Natural killer cell (primary cell): ENCODE measurements at regions not wholly inside any gene's neighbourhood (a gene's known extent, or its start where the extent isn't known, plus 50 kb on each side); places are given as distances from the start of the nearest gene placed in this dataset.

Experiments
- ATAC-seq, 3 donors: fragments of 150-1000 bp in 2 of 3; fragments of 200-7000 bp in 1 of 3; cut with Tn5 transposase; 1 replicate in 1 of 3; 2 replicates in 2 of 3; pipeline ENCODE4 v1.10.0; 2021; ENCODE audit warnings: mild to moderate bottlenecking in 2 of 3, moderate library complexity in 2 of 3
- DNase-seq, 2 donors: peaks; one replicate each; pipeline versions ENCODE4 v3.0.0 to v3.0.0-alpha.2; 2013 to 2021; ENCODE audit warnings: mixed read lengths in 1 of 2
- H3K27ac ChIP-seq: one replicate; pipeline ENCODE4 v1.5.1; 2013; ENCODE audit warnings: mild to moderate bottlenecking, low read length
- H3K27me3 ChIP-seq: one replicate; pipeline ENCODE4 v1.6.1; 2013; ENCODE audit warnings: low read length; ENCODE audit not compliant: control insufficient read depth, insufficient read depth
- H3K36me3 ChIP-seq: one replicate; pipeline ENCODE4 v1.6.1; 2013; ENCODE audit warnings: low read length; ENCODE audit not compliant: control insufficient read depth, insufficient read depth
- H3K4me1 ChIP-seq: one replicate; pipeline ENCODE4 v1.6.1; 2013; ENCODE audit warnings: low read length; ENCODE audit not compliant: control insufficient read depth, insufficient read depth
- H3K4me3 ChIP-seq: one replicate; pipeline ENCODE4 v1.5.1; 2013; ENCODE audit warnings: low read length
- H3K9me3 ChIP-seq: one replicate; pipeline ENCODE4 v1.6.1; 2013; ENCODE audit warnings: low read length; ENCODE audit not compliant: control insufficient read depth, insufficient read depth
- H3K27ac Mint-ChIP-seq, 2 donors: one replicate each; pipeline ENCODE4 v1.8.0; 2022; ENCODE audit warnings: mild to moderate bottlenecking in 2 of 2, mixed read lengths in 2 of 2, moderate library complexity in 1 of 2
- H3K27me3 Mint-ChIP-seq, 2 donors: one replicate each; pipeline ENCODE4 v1.8.0; 2022; ENCODE audit warnings: low read depth in 2 of 2, mixed read lengths in 2 of 2
- H3K36me3 Mint-ChIP-seq: one replicate; pipeline ENCODE4 v1.8.0; 2022; ENCODE audit warnings: mixed read lengths
- H3K4me1 Mint-ChIP-seq, 2 donors: one replicate each; pipeline ENCODE4 v1.8.0; 2022; ENCODE audit warnings: mixed read lengths in 2 of 2
- H3K4me3 Mint-ChIP-seq: one replicate; pipeline ENCODE4 v1.8.0; 2022; ENCODE audit warnings: mild to moderate bottlenecking, moderate library complexity, mixed read lengths
- H3K9me3 Mint-ChIP-seq, 2 donors: one replicate each; pipeline ENCODE4 v1.8.0; 2022; ENCODE audit warnings: mixed read lengths in 2 of 2
- WGBS: methylation state at CpG from one replicate; pipeline ENCODE4 v1.1.7; 2013; ENCODE audit warnings: missing lambda C conversion rate; ENCODE audit not compliant: insufficient coverage; 5-methylcytosine and 5-hydroxymethylcytosine counted together
- intact Hi-C: fragments of 100-400 bp; cut with micrococcal nuclease; formaldehyde crosslinking; loops from one replicate; pipeline ENCODE4 v1.14.2; 2022
- TF ChIP-seq, protein P1 (sequence below): fragments of 200-600 bp; IDR thresholded peaks from one replicate; pipeline ENCODE4 v1.8.0; 2022; ENCODE audit warnings: antibody characterized with exemption

DNA sequence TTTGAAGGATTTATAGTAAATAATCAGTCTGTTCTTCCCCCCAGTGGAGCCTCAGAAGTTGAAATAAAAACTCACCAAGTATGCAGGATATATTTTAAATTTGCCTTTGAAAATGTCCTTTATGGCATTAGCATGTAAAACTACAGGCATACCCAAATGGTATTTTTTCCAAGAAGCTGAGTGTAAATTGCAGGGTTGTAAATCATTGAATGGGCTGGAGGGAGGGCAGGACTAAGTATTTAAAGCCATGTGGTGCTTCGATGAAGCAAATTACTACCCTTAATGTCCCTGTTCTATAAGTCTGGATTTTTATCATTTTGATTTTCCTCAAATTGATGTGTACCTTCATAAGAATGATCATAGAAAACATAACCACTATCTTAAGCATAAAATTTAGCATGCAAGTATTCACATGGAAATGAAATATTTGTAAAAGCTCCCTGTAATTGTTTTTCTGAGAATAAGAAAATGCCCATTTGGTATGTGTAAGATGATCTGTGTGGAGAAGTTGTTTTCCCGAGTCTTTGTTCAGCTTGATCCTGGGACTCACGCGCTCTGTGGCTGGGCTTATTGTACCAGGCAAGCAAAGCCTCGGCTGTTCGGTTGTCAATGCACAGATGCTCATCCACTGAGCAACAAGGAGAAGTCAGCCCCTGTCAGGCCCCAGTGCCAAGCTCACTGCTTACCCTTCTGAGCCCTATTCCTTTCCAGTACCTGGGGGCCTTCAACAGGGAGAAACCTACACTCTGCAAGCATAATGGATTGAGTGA lies 66.7 kb downstream of the CD164 start:
- TF ChIP-seq, protein P1, sequence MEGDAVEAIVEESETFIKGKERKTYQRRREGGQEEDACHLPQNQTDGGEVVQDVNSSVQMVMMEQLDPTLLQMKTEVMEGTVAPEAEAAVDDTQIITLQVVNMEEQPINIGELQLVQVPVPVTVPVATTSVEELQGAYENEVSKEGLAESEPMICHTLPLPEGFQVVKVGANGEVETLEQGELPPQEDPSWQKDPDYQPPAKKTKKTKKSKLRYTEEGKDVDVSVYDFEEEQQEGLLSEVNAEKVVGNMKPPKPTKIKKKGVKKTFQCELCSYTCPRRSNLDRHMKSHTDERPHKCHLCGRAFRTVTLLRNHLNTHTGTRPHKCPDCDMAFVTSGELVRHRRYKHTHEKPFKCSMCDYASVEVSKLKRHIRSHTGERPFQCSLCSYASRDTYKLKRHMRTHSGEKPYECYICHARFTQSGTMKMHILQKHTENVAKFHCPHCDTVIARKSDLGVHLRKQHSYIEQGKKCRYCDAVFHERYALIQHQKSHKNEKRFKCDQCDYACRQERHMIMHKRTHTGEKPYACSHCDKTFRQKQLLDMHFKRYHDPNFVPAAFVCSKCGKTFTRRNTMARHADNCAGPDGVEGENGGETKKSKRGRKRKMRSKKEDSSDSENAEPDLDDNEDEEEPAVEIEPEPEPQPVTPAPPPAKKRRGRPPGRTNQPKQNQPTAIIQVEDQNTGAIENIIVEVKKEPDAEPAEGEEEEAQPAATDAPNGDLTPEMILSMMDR: no peak
- Mint-ChIP-seq H3K4me1 (no peaks in the 10 kb centered on the region), H3K4me3 (no peak overlapping the region), H3K36me3 (no peaks in the 10 kb centered on the region), H3K27me3 (no peaks in the 10 kb centered on the region), H3K27ac (no peak overlapping the region), H3K9me3 (no peaks in the 10 kb centered on the region)
- Histone ChIP-seq H3K36me3 (no peaks in the 10 kb centered on the region), H3K9me3 (no peaks in the 10 kb centered on the region), H3K4me1 (no peaks in the 10 kb centered on the region), H3K27ac (no peak overlapping the region), H3K27me3 (no peaks in the 10 kb centered on the region), H3K4me3 (no peak overlapping the region)
- DNase-seq (no peak), ATAC-seq (no peak)
- intact Hi-C loops: no loop called here
- WGBS: 94% methylated on average over 6 of the region's 6 CpGs

DNA sequence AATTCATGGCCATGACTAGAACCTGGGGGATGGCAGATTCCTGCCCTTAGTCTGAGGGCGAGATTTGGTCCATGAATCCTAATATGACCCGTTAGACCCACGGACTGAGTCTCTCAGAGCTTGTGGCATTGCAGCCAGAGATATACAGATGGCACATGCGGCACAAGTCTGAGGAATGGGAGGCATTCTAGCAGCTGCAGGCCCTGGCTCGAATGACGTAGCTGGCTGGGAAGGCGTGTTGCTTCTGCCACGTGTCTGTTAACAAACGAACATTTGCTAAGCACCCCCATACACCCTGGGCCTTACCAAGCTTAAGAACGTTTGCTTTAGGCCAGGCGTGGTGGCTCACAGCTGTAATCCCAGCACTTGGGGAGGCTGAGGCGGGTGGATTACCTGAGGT lies 68.0 kb downstream of the CD164 start:
- intact Hi-C loops: no loop called here
- H3K27me3 Mint-ChIP-seq: no peaks in the 10 kb centered on the region

DNA sequence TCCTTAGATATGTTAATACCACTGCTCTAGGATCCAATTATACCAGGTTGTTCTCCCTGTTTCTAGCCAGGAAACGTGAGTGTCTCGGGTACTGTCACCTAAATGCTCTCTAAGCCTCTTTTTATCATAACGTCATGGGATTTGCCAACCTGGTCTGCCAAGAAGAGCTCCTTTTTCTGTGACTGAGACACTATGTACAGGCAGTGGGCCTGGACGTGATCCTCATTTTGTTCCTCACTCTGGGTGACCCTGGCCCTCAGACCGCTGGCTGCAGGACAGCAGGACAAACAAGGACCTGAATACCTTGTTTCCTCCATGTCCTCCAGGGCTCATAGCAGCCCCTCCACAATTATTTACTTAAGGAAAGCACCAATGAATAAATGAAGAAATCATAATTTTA lies 69.1 kb downstream of the CD164 start:
- TF ChIP-seq, protein P1: no peak
- Histone ChIP-seq H3K4me3 (no peak overlapping the region), H3K27ac (no peak overlapping the region), H3K27me3 (no peaks in the 10 kb centered on the region), H3K9me3 (no peaks in the 10 kb centered on the region), H3K4me1 (peaks cover 2% of the 10 kb centered on the region), H3K36me3 (no peaks in the 10 kb centered on the region)
- WGBS: 92% methylated on average over 5 of the region's 5 CpGs
- intact Hi-C loops: no loop called here
- no peaks in the 10 kb centered on the region for H3K9me3 Mint-ChIP-seq
- DNase-seq: no peak
- no peak overlapping the region for H3K4me3 Mint-ChIP-seq
- no peaks in the 10 kb centered on the region for H3K27me3 Mint-ChIP-seq
- no peak for ATAC-seq
- H3K4me1 Mint-ChIP-seq: peaks cover 0 to 2% of the 10 kb centered on the region in 2 donors
- no peak overlapping the region for H3K27ac Mint-ChIP-seq
- no peaks in the 10 kb centered on the region for H3K36me3 Mint-ChIP-seq

More for the DNA sequence above, 68.0 kb downstream of the CD164 start:
- Histone ChIP-seq H3K27me3 (no peaks in the 10 kb centered on the region), H3K36me3 (no peaks in the 10 kb centered on the region), H3K27ac (no peak overlapping the region), H3K9me3 (no peaks in the 10 kb centered on the region), H3K4me1 (no peaks in the 10 kb centered on the region), H3K4me3 (no peak overlapping the region)
- TF ChIP-seq, protein P1: no peak
- no peaks in the 10 kb centered on the region for H3K4me1 Mint-ChIP-seq
- no peaks in the 10 kb centered on the region for H3K36me3 Mint-ChIP-seq
- no peak for ATAC-seq
- H3K27ac Mint-ChIP-seq: no peak overlapping the region
- 89% methylated on average over 12 of the region's 12 CpGs for WGBS
- H3K9me3 Mint-ChIP-seq: no peaks in the 10 kb centered on the region
- DNase-seq: no peak
- H3K4me3 Mint-ChIP-seq: no peak overlapping the region

DNA sequence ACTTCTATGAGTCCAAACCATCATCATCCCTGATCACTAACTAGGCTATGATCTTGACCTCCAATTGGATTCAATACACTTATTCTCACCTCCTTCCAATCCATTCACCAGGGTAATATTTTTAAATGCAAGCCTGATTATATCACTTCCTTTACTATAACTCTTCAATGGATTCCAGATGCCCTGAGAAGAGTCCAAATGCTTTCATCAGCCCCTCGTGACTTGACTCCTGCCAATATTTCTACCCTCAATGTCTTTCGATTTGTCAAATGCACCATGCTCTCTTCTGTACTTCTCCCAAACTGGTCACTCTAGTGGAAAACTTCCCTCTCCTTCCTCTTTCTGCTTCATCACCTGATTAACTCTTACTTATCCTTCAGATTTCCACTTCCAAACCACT lies 70.8 kb downstream of the CD164 start:
- no peaks in the 10 kb centered on the region for H3K9me3 ChIP-seq
- H3K27me3 Mint-ChIP-seq: no peaks in the 10 kb centered on the region
- WGBS: 92% methylated on average over 2 of the region's 2 CpGs
- TF ChIP-seq, protein P1: no peak
- intact Hi-C loops: no loop called here
- no peaks in the 10 kb centered on the region for H3K36me3 ChIP-seq
- no peaks in the 10 kb centered on the region for H3K36me3 Mint-ChIP-seq
- ATAC-seq (no peak), DNase-seq (no peak)
- peaks cover 0 to 16% of the 10 kb centered on the region in 2 donors for H3K4me1 Mint-ChIP-seq
- H3K4me3 Mint-ChIP-seq: no peak overlapping the region
- H3K27ac ChIP-seq: no peak overlapping the region
- H3K9me3 Mint-ChIP-seq: no peaks in the 10 kb centered on the region
- no peak overlapping the region for H3K4me3 ChIP-seq
- peaks cover 5% of the 10 kb centered on the region for H3K4me1 ChIP-seq
- H3K27ac Mint-ChIP-seq: no peak overlapping the region
- no peaks in the 10 kb centered on the region for H3K27me3 ChIP-seq
